Endothelial cell of umbilical vein (primary cell): ENCODE measurements at regions not wholly inside any gene's neighbourhood (a gene's known extent, or its start where the extent isn't known, plus 50 kb on each side); places are given as distances from the start of the nearest gene placed in this dataset.

Experiments
- CTCF ChIP-seq, 2 donors: IDR thresholded peaks; 1 replicate in 1 of 2; 2 replicates in 1 of 2; pipeline ENCODE4 v1.5.1; 2011; ENCODE audit warnings: low read length in 2 of 2, mild to moderate bottlenecking in 2 of 2, moderate library complexity in 2 of 2, control low read depth in 1 of 2, inconsistent platforms in 1 of 2, low read depth in 1 of 2; ENCODE audit not compliant: insufficient read depth in 1 of 2; ENCODE audit errors: extremely low read depth in 1 of 2
- FOS ChIP-seq: IDR thresholded peaks from 2 replicates; pipeline ENCODE4 v1.6.1; 2011; ENCODE audit warnings: mild to moderate bottlenecking, low read length, moderate library complexity, borderline replicate concordance; ENCODE audit not compliant: insufficient read depth
- MAX ChIP-seq: IDR thresholded peaks from 2 replicates; pipeline ENCODE4 v1.6.1; 2011; ENCODE audit not compliant: insufficient read depth, insufficient read length
- POLR2A ChIP-seq: IDR thresholded peaks from 2 replicates; pipeline ENCODE4 v1.6.1; 2012; ENCODE audit warnings: low read depth, mild to moderate bottlenecking, control low read depth, low read length

- TF ChIP-seq CTCF (IDR thresholded peaks at IDR 0.05; ENCODE audit: extremely low read depth in 1 of 2, insufficient read depth in 1 of 2, low read depth in 1 of 2, low read length in 2 of 2) = no peak
- TF ChIP-seq MAX = no peak
- no peak for TF ChIP-seq POLR2A
- TF ChIP-seq FOS = no peak
Observed at GRCh38 chr14:89674936-89675335, 257.9 kb upstream of the FOXN3 start.
